H1 (cell line): ENCODE measurements at regions not wholly inside any gene's neighbourhood (a gene's known extent, or its start where the extent isn't known, plus 50 kb on each side); places are given as distances from the start of the nearest gene placed in this dataset.

ENCODE experiments used
- ASH2L ChIP-seq: fragments of 200-600, 300-600 bp; sonication (generic); IDR thresholded peaks from one replicate; pipeline ENCODE4 v1.7.1; 2017; ENCODE audit warnings: low read length
- EP300 ChIP-seq, 2 experiments: IDR thresholded peaks; 1 replicate in 1 of 2; 2 replicates in 1 of 2; pipeline ENCODE4 v1.6.1; 2011 to 2012; ENCODE audit warnings: low read depth in 2 of 2, low read length in 2 of 2, mild to moderate bottlenecking in 2 of 2, borderline replicate concordance in 1 of 2, inconsistent platforms in 1 of 2, moderate library complexity in 1 of 2
- EZH2 ChIP-seq: fragments of 200-600 bp; sonication (generic); IDR thresholded peaks from 2 replicates; pipeline ENCODE4 v1.7.1; 2012; ENCODE audit warnings: low read depth, mild to moderate bottlenecking, moderate library complexity, low read length, inconsistent platforms; ENCODE audit not compliant: severe bottlenecking
- JUND ChIP-seq: IDR thresholded peaks from 2 replicates; pipeline ENCODE4 v1.6.1; 2011; ENCODE audit warnings: mild to moderate bottlenecking, improper control_type of control experiment, low read length
- POLR2A ChIP-seq, 2 experiments: IDR thresholded peaks; 1 replicate in 1 of 2; 2 replicates in 1 of 2; pipeline ENCODE4 v1.6.1; 2011; ENCODE audit warnings: low read depth in 2 of 2, low read length in 2 of 2, mild to moderate bottlenecking in 2 of 2; ENCODE audit errors: control extremely low read depth in 1 of 2
- POLR2AphosphoS5 ChIP-seq: IDR thresholded peaks from 2 replicates; pipeline ENCODE4 v1.6.1; 2011; ENCODE audit warnings: low read depth, low read length
- SRF ChIP-seq: IDR thresholded peaks from 2 replicates; pipeline ENCODE4 v1.6.1; 2011; ENCODE audit warnings: mild to moderate bottlenecking, low read depth, low read length, moderate library complexity
- TAF1 ChIP-seq: IDR thresholded peaks from 2 replicates; pipeline ENCODE4 v1.6.1; 2011; ENCODE audit warnings: mild to moderate bottlenecking, low read depth, low read length
- TF ChIP-seq, protein P1 (sequence below): fragments of 300-600 bp; sonication (generic); IDR thresholded peaks from 2 replicates; pipeline ENCODE4 v1.7.1; 2012; ENCODE audit warnings: low read length, moderate library complexity, mild to moderate bottlenecking, inconsistent platforms; ENCODE audit not compliant: insufficient replicate concordance
- TF ChIP-seq, protein P2 (sequence below), 3 experiments: IDR thresholded peaks; 1 replicate in 2 of 3; 2 replicates in 1 of 3; pipeline versions ENCODE4 v1.5.1 to v1.6.1; 2011; ENCODE audit warnings: low read length in 3 of 3, mild to moderate bottlenecking in 3 of 3, inconsistent platforms in 2 of 3, low read depth in 1 of 3, moderate library complexity in 1 of 3; ENCODE audit not compliant: insufficient read depth in 1 of 3; ENCODE audit errors: control extremely low read depth in 1 of 3
- TF ChIP-seq, protein P3 (sequence below): IDR thresholded peaks from 2 replicates; pipeline ENCODE4 v1.6.1; 2012; ENCODE audit warnings: inconsistent platforms

DNA sequence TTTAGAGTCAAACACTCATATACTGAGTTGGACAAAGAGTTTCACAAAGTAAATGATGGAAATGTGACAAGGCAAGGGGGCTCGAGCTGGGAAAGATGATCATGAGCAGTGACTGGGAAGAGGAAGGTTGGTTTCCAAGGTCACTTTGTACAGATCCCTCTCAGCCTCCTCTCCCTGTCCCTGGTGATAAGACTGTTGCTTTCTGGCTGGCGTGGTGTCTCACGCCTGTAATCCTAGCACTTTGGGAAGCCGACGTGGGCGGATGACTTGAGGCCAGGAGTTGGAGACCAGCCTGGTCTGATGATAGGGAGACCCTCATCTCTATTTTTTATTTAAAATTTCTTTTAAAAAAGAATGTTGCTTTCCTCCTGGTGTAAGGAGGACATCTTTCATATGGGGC lies 65.4 kb upstream of the CALM2 start:
- TF ChIP-seq, protein P1, sequence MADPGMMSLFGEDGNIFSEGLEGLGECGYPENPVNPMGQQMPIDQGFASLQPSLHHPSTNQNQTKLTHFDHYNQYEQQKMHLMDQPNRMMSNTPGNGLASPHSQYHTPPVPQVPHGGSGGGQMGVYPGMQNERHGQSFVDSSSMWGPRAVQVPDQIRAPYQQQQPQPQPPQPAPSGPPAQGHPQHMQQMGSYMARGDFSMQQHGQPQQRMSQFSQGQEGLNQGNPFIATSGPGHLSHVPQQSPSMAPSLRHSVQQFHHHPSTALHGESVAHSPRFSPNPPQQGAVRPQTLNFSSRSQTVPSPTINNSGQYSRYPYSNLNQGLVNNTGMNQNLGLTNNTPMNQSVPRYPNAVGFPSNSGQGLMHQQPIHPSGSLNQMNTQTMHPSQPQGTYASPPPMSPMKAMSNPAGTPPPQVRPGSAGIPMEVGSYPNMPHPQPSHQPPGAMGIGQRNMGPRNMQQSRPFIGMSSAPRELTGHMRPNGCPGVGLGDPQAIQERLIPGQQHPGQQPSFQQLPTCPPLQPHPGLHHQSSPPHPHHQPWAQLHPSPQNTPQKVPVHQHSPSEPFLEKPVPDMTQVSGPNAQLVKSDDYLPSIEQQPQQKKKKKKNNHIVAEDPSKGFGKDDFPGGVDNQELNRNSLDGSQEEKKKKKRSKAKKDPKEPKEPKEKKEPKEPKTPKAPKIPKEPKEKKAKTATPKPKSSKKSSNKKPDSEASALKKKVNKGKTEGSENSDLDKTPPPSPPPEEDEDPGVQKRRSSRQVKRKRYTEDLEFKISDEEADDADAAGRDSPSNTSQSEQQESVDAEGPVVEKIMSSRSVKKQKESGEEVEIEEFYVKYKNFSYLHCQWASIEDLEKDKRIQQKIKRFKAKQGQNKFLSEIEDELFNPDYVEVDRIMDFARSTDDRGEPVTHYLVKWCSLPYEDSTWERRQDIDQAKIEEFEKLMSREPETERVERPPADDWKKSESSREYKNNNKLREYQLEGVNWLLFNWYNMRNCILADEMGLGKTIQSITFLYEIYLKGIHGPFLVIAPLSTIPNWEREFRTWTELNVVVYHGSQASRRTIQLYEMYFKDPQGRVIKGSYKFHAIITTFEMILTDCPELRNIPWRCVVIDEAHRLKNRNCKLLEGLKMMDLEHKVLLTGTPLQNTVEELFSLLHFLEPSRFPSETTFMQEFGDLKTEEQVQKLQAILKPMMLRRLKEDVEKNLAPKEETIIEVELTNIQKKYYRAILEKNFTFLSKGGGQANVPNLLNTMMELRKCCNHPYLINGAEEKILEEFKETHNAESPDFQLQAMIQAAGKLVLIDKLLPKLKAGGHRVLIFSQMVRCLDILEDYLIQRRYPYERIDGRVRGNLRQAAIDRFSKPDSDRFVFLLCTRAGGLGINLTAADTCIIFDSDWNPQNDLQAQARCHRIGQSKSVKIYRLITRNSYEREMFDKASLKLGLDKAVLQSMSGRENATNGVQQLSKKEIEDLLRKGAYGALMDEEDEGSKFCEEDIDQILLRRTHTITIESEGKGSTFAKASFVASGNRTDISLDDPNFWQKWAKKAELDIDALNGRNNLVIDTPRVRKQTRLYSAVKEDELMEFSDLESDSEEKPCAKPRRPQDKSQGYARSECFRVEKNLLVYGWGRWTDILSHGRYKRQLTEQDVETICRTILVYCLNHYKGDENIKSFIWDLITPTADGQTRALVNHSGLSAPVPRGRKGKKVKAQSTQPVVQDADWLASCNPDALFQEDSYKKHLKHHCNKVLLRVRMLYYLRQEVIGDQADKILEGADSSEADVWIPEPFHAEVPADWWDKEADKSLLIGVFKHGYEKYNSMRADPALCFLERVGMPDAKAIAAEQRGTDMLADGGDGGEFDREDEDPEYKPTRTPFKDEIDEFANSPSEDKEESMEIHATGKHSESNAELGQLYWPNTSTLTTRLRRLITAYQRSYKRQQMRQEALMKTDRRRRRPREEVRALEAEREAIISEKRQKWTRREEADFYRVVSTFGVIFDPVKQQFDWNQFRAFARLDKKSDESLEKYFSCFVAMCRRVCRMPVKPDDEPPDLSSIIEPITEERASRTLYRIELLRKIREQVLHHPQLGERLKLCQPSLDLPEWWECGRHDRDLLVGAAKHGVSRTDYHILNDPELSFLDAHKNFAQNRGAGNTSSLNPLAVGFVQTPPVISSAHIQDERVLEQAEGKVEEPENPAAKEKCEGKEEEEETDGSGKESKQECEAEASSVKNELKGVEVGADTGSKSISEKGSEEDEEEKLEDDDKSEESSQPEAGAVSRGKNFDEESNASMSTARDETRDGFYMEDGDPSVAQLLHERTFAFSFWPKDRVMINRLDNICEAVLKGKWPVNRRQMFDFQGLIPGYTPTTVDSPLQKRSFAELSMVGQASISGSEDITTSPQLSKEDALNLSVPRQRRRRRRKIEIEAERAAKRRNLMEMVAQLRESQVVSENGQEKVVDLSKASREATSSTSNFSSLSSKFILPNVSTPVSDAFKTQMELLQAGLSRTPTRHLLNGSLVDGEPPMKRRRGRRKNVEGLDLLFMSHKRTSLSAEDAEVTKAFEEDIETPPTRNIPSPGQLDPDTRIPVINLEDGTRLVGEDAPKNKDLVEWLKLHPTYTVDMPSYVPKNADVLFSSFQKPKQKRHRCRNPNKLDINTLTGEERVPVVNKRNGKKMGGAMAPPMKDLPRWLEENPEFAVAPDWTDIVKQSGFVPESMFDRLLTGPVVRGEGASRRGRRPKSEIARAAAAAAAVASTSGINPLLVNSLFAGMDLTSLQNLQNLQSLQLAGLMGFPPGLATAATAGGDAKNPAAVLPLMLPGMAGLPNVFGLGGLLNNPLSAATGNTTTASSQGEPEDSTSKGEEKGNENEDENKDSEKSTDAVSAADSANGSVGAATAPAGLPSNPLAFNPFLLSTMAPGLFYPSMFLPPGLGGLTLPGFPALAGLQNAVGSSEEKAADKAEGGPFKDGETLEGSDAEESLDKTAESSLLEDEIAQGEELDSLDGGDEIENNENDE = no peak
- no peak for TF ChIP-seq TAF1
- TF ChIP-seq POLR2A (IDR thresholded peaks at IDR 0.05; ENCODE audit: control extremely low read depth in 1 of 2, low read depth in 2 of 2, low read length in 2 of 2) = no peak
- no peak for TF ChIP-seq EZH2
- TF ChIP-seq ASH2L = no peak
- TF ChIP-seq, protein P2, sequence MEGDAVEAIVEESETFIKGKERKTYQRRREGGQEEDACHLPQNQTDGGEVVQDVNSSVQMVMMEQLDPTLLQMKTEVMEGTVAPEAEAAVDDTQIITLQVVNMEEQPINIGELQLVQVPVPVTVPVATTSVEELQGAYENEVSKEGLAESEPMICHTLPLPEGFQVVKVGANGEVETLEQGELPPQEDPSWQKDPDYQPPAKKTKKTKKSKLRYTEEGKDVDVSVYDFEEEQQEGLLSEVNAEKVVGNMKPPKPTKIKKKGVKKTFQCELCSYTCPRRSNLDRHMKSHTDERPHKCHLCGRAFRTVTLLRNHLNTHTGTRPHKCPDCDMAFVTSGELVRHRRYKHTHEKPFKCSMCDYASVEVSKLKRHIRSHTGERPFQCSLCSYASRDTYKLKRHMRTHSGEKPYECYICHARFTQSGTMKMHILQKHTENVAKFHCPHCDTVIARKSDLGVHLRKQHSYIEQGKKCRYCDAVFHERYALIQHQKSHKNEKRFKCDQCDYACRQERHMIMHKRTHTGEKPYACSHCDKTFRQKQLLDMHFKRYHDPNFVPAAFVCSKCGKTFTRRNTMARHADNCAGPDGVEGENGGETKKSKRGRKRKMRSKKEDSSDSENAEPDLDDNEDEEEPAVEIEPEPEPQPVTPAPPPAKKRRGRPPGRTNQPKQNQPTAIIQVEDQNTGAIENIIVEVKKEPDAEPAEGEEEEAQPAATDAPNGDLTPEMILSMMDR (IDR thresholded peaks at IDR 0.05; ENCODE audit: control extremely low read depth in 1 of 3, insufficient read depth in 1 of 3, low read depth in 1 of 3, low read length in 3 of 3) = no peak
- TF ChIP-seq SRF = no peak
- TF ChIP-seq EP300 (IDR thresholded peaks at IDR 0.05; ENCODE audit: borderline replicate concordance in 1 of 2, low read depth in 2 of 2, low read length in 2 of 2) = no peak
- TF ChIP-seq, protein P3, sequence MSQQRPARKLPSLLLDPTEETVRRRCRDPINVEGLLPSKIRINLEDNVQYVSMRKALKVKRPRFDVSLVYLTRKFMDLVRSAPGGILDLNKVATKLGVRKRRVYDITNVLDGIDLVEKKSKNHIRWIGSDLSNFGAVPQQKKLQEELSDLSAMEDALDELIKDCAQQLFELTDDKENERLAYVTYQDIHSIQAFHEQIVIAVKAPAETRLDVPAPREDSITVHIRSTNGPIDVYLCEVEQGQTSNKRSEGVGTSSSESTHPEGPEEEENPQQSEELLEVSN = no peak
- no peak for TF ChIP-seq JUND
- no peak for TF ChIP-seq POLR2AphosphoS5
